ENCODE measurements at regions not wholly inside any gene's neighbourhood (a gene's known extent, or its start where the extent isn't known, plus 50 kb on each side); places are given as distances from the start of the nearest gene placed in this dataset.

GRCh38 chr3:153439780-153440179, 277.8 kb downstream of the RAP2B start:
- TF ChIP-seq CTCF (conservative IDR thresholded peaks at IDR 0.05; ENCODE audit: low read length) (peak; percentile 39; the same call in 1 of the 2 replicates), EZH2phosphoT487 (IDR thresholded peaks at IDR 0.05; ENCODE audit: borderline replicate concordance) (no peak)
